Esophagus squamous epithelium (tissue), 4 donors: ENCODE measurements at regions not wholly inside any gene's neighbourhood (a gene's known extent, or its start where the extent isn't known, plus 50 kb on each side); places are given as distances from the start of the nearest gene placed in this dataset.

Experiments used
- POLR2A ChIP-seq, 4 donors: fragments of 450-650 bp; IDR thresholded peaks; one replicate each; pipeline ENCODE4 v1.6.1; 2017; ENCODE audit warnings: antibody characterized with exemption in 4 of 4, mild to moderate bottlenecking in 4 of 4, moderate library complexity in 3 of 4
- TF ChIP-seq, protein P1 (sequence below), 6 experiments: fragments of 450-650 bp in 4 of 6; fragments of 200-600 bp in 2 of 6; sonication (generic) in 2 of 6; IDR thresholded peaks; one replicate each; pipeline ENCODE4 v1.5.1; 2016 to 2019; ENCODE audit warnings: antibody characterized with exemption in 6 of 6, mild to moderate bottlenecking in 4 of 6, moderate library complexity in 4 of 6

DNA sequence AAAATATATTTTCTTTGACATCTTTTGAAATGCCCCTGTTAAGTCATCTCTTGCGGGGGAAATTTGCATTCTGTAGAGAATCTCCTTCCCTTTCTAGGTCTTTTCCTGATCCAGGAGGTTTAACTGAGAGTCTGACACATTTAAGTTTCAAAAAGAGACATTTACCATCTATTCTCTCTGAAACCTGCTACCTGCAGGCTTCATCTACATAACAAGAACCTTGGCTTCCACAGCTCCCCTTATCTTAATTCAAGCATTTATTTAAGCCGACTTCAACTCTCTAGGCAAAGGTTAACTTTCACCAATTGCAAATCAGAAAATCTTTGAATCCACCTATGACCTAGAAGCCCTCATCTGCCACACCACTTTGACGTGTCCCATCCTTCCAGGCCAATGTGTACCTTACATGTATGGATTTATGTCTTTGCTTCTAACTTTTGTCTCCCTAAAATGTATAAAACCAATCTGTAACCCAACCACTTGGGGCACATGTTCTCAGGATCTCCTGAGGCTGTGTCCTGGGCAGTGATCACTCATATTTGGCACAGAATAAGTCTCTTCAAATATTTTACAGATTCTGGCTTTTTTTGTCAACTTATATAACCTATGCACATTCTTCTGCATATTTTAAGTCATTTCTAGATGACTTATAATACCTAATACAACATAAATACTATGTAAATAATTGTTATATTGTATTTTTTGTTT, 666.7 kb downstream of the UTRN start:
- no peak for TF ChIP-seq POLR2A (IDR thresholded peaks at IDR 0.05)
- TF ChIP-seq, protein P1, sequence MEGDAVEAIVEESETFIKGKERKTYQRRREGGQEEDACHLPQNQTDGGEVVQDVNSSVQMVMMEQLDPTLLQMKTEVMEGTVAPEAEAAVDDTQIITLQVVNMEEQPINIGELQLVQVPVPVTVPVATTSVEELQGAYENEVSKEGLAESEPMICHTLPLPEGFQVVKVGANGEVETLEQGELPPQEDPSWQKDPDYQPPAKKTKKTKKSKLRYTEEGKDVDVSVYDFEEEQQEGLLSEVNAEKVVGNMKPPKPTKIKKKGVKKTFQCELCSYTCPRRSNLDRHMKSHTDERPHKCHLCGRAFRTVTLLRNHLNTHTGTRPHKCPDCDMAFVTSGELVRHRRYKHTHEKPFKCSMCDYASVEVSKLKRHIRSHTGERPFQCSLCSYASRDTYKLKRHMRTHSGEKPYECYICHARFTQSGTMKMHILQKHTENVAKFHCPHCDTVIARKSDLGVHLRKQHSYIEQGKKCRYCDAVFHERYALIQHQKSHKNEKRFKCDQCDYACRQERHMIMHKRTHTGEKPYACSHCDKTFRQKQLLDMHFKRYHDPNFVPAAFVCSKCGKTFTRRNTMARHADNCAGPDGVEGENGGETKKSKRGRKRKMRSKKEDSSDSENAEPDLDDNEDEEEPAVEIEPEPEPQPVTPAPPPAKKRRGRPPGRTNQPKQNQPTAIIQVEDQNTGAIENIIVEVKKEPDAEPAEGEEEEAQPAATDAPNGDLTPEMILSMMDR (IDR thresholded peaks at IDR 0.05): no peak
